ENCODE measurements at regions not wholly inside any gene's neighbourhood (a gene's known extent, or its start where the extent isn't known, plus 50 kb on each side); places are given as distances from the start of the nearest gene placed in this dataset.

- H3K9me3 Mint-ChIP-seq, result no peaks in the 10 kb centered on the region
- no peaks in the 10 kb centered on the region for H3K36me3 ChIP-seq (replicated peaks in 1 of 2; ENCODE audit: control insufficient read depth in 1 of 2, insufficient read depth in 2 of 2, low read length in 2 of 2)
- H3K27me3 ChIP-seq (ENCODE audit: control insufficient read depth in 2 of 2, insufficient read depth in 2 of 2, low read length in 2 of 2), result no peaks in the 10 kb centered on the region
- H3K4me2 ChIP-seq (replicated peaks; ENCODE audit: extremely low read depth, low read length, poor library complexity, severe bottlenecking), result no peak overlapping the region
- no peaks in the 10 kb centered on the region for H3K36me3 Mint-ChIP-seq
- no peaks in the 10 kb centered on the region for H4K20me1 ChIP-seq (ENCODE audit: insufficient read depth, low read length)
- H3K27ac Mint-ChIP-seq, result no peak overlapping the region
- no peak overlapping the region for H3K4me3 ChIP-seq (replicated peaks in 1 of 3; ENCODE audit: low read depth in 2 of 3, low read length in 3 of 3)
- H3K4me1 ChIP-seq (ENCODE audit: control insufficient read depth in 1 of 2, insufficient read depth in 2 of 2, low read length in 2 of 2), result no peaks in the 10 kb centered on the region
- peaks cover 0 to 2% (median 1%) of the 10 kb centered on the region in 3 donors for H3K27me3 Mint-ChIP-seq (ENCODE audit: low read depth in 3 of 3)
- no peaks in the 10 kb centered on the region for H3K79me2 ChIP-seq (ENCODE audit: insufficient read depth, low read length)
- no peak overlapping the region for H3K4me3 Mint-ChIP-seq
- no peak overlapping the region for H3K9ac ChIP-seq (ENCODE audit: insufficient read depth, low read length, poor library complexity, severe bottlenecking)
- WGBS (ENCODE audit: insufficient coverage), result no CpG with 5 or more reads among the region's 3 CpGs
- DNase-seq, result no peak
- H3K9me3 ChIP-seq (replicated peaks in 1 of 2; ENCODE audit: control insufficient read depth in 1 of 2, insufficient read depth in 1 of 2, low read length in 2 of 2), result no peaks in the 10 kb centered on the region
- no peak overlapping the region for H2AFZ ChIP-seq (ENCODE audit: insufficient read depth, low read depth, low read length, poor library complexity, severe bottlenecking)
- H3K27ac ChIP-seq (ENCODE audit: low read depth in 1 of 2, low read length in 2 of 2), result no peak overlapping the region
- intact Hi-C loops (cut with micrococcal nuclease), result loop anchor here in 1 of 2 donors (5.0 kb wide), 1 partner anchor 1431 kb away; no protein-coding TSS in a partner anchor
- H3K4me1 Mint-ChIP-seq, result peaks cover 4% of the 10 kb centered on the region
- no peak for TF ChIP-seq CTCF (IDR thresholded peaks at IDR 0.05)
Measured at GRCh38 chr12:19741132-19741489, 301.8 kb downstream of the AEBP2 start.

- H4K20me1 ChIP-seq (ENCODE audit: insufficient read depth, low read length), result no peaks in the 10 kb centered on the region
- no CpG with 5 or more reads among the region's 4 CpGs for WGBS (ENCODE audit: insufficient coverage)
- H3K36me3 ChIP-seq (replicated peaks in 1 of 2; ENCODE audit: control insufficient read depth in 1 of 2, insufficient read depth in 2 of 2, low read length in 2 of 2), result no peaks in the 10 kb centered on the region
- intact Hi-C loops (cut with micrococcal nuclease), result loop anchor here in 1 of 2 donors (5.0 kb wide), 1 partner anchor 1428 kb away; no protein-coding TSS in a partner anchor
- no peak for DNase-seq
- H2AFZ ChIP-seq (ENCODE audit: insufficient read depth, low read depth, low read length, poor library complexity, severe bottlenecking), result no peak overlapping the region
- no peaks in the 10 kb centered on the region for H3K79me2 ChIP-seq (ENCODE audit: insufficient read depth, low read length)
- Mint-ChIP-seq H3K9me3 (peaks cover 0 to 11% (median 3%) of the 10 kb centered on the region in 7 donors), H3K4me3 (no peak overlapping the region), H3K36me3 (no peaks in the 10 kb centered on the region), H3K27ac (no peak overlapping the region), H3K4me1 (peaks cover 4% of the 10 kb centered on the region), H3K27me3 (ENCODE audit: low read depth in 3 of 3) (peaks cover 0 to 2% (median 1%) of the 10 kb centered on the region in 3 donors)
- no peaks in the 10 kb centered on the region for H3K27me3 ChIP-seq (ENCODE audit: control insufficient read depth in 2 of 2, insufficient read depth in 2 of 2, low read length in 2 of 2)
- no peaks in the 10 kb centered on the region for H3K9me3 ChIP-seq (replicated peaks in 1 of 2; ENCODE audit: control insufficient read depth in 1 of 2, insufficient read depth in 1 of 2, low read length in 2 of 2)
- no peak overlapping the region for H3K27ac ChIP-seq (ENCODE audit: low read depth in 1 of 2, low read length in 2 of 2)
- no peak overlapping the region for H3K9ac ChIP-seq (ENCODE audit: insufficient read depth, low read length, poor library complexity, severe bottlenecking)
- no peak overlapping the region for H3K4me3 ChIP-seq (replicated peaks in 1 of 3; ENCODE audit: low read depth in 2 of 3, low read length in 3 of 3)
- no peak overlapping the region for H3K4me2 ChIP-seq (replicated peaks; ENCODE audit: extremely low read depth, low read length, poor library complexity, severe bottlenecking)
- TF ChIP-seq CTCF (IDR thresholded peaks at IDR 0.05), result no peak
- H3K4me1 ChIP-seq (ENCODE audit: control insufficient read depth in 1 of 2, insufficient read depth in 2 of 2, low read length in 2 of 2), result no peaks in the 10 kb centered on the region
Measured at GRCh38 chr12:19744705-19745218, 305.5 kb downstream of the AEBP2 start.
